NCI-H345 treated with DMSO at 0.1 percent for 48 hours (cell line): ENCODE measurements at regions not wholly inside any gene's neighbourhood (a gene's known extent, or its start where the extent isn't known, plus 50 kb on each side); places are given as distances from the start of the nearest gene placed in this dataset.

Experiments
- DNase-seq: peaks from one replicate; lab custom pipeline; 2025; ENCODE audit not compliant: unreplicated experiment; lab: John Stamatoyannopoulos, UW

DNA sequence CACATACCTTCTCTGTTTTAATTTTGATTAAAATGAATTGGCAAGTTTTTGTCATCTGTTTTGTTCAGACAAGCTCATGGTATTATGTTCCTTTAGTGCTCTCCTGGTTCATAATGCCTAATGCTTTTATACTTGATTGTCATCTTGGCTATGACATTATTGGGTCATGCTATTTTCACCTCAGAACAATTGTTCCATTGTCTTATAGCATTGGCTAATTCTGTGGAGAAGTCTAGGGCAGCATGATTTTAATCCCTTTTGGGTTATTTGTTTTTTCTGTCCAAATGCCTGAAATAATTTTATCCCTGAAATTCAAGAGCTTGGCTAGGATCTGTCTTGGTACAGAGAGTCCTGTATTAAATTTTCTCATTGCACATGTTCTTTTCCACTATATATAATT, 83.8 kb upstream of the CCDC85A start:
- DNase-seq, result no peak

DNA sequence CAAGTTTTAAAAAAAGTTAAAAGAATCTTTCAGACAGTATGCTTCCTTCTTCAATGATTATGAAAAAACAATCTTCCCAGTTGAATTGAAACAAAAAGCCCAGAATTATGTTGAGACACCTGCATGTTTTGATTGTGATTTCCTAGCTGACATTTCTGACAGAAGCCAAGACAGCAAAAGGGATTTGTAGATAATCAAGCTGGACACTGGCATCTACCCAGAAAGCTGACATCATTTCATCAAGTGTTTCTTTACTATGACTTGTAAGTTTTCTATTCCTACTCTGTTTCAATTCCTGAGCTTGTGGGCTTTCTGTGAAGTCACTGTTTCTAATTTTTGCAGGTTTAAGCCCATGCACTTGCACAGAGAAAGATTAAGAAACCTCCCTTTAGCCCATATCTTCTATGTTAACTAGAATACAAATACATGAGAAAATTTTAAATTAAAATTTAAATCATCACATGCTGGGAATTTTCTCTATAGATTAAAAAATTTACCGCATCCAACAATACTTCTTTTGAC, 82.9 kb upstream of the CCDC85A start:
- no peak for DNase-seq

DNA sequence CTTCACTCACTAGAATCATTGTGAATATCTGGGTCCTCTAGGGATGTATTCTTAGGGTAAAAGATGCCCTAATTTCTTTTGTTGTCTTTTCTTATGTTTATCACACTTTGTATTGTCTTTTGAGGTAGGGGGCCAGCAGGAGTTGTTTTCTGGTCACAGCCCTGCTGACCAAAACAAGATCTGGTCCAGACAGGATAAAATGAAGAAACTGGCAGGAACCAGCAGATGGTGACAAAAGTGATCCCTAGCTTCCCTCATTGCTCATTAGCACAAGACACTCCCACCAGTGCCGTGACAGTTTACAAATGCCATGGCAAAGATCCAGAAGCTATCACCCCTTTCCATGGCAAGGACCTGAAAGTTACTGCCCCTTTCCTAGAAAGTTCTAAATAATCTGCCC, 81.7 kb upstream of the CCDC85A start:
- DNase-seq, result no peak

DNA sequence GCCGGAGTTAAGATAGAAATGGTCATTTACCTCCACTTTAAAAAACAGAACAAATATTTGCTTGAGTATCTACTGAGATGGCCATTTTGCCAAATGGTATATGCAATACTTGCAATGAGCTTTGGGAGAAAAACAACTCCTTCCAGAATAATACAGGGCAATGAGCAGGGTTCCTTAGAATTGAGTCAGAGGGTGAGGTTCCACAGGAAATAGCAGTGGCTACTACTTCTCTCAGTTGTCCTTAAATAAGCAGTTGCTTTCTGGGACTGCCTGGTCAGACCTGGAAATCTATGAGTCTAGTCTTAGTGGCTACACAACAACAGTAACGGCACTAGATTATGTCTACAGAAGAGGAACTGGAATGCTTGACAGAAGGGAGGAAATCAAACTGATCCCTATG, 80.9 kb upstream of the CCDC85A start:
- DNase-seq, result no peak

DNA sequence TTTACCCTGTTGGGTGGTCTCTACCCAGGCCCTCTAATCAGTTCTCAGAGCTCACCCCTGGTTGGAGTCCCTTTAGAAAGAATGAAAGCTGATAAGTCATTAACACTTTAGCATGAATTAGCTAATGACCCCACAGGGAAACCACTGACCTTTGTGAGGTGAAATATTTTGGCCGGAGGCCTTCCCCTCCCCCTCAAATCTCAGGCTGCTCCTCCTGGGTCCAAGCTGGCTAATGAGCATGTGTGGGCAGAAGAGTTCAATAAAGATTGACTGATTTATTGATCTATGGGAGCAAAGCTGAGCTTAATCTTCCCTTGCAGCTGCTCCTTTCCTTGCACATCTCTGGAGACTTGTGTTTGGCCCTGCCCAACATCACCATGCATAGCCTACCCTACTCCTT, 78.8 kb upstream of the CCDC85A start:
- no peak for DNase-seq

DNA sequence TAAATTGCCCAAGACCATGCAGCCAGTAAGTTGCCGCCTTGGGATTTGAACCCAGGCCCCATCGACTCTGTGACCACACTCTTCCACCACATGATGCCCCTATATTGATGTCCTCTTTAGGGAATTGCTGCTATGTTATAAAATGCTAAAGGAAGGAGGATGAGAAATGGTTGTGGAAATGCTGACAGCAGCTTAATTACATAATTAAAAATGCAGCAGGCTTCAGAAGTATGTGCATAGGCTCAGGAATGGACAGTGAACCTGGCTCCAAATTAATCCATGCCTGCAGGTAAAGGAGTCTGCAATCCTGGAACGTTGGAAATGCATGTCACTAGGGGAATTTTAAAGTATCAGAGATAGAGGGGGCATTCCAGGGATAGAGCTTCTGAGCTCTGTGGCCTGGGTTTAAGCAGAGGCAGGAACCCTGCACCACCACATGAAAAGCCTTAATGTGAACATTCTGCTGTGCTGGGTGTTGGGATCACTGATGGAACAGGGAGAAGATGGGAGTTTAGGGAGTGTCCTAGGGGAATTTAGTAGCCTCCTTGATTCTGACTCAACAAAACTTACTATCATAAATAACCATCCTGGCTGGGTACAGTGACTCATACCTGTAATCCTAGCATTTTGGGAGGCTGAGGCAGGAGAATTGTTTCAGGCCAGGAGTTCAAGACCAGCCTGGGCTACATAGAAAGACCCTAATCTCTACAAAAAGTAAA, 76.1 kb upstream of the CCDC85A start:
- DNase-seq, result no peak

DNA sequence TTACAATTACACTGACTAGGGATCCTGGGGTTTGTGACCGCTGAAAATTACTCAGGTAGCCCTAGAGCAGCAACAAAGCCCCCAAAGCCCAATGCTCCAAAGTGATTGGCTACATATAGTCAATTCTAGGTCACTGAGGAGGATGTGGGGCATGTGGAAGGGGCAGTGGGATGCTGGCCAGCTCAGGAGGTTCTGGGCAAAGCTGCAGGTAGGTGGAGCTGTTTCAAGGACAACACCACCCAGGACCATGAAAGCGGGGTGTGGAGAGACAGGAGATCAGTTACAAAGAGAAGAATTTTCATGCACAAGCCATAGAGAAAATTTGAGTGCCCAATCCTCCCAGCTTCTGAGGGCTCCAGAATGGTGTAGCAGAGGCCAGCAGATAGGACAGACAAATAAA, 75.0 kb upstream of the CCDC85A start:
- no peak for DNase-seq

DNA sequence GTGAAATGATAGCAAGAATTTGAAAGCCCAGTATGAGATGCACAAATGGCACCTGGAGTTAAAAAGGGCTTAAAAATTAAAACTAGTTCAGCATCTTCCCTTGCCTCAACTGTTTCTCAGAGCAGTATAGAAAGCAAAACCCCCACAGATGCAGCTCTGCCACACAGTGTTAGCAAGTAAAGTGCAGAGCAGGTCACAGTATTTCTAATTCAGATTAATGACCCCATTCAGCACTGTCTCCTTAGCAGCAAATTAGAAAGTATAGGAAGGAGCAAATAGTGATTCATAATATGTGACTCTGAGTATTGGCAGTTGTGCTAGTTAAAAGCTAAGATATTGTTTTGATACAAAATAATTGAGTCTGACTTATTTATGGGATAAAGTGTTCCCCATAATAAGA, 73.8 kb upstream of the CCDC85A start:
- no peak for DNase-seq

DNA sequence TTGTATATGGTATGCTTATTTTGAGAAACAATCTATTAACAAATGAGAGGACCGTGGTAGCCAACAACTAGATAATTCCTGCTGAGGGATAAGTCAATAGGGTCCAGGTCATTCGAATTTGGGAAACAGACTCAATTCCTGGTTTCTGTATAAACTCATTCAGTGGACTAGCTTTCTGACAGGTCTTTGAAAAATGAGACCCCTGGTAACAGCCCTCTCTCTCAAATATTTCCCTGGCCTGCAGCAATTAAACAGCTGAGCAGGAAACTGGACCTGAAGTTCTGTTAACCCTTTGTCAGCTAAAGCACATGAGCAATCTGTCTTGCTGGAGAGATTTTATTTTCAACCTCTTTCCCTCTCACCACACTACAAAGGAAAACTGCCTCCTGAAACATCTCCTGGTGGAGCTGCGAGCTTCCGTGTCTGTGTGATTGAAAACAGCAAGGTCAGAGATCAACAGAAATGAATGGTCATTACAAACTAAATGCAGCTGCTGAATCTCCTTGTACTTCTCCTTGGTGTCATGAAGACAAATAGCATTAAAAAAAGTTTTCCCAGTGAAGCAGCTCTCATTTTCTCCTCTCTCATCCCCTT, 70.3 kb upstream of the CCDC85A start:
- DNase-seq, result no peak

DNA sequence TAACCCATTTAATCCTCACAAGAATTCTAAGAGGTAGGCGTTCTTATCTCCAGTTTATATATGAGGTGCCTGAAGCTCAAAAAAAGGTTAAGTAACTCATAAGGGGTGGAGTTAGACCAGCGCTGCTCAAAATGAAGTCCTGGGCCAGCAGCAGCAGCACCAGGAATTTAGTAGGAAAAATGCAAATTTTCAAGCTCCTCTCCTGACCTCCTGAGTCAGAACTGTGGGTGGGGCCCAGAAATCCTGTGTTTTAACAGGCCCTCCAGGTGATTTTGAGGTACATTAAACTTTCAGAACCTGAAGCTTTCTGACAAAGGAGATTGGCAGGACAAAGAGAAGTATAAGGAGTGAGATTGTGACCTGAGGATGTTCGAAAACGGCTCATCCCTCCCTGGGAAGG, 66.0 kb upstream of the CCDC85A start:
- no peak for DNase-seq

DNA sequence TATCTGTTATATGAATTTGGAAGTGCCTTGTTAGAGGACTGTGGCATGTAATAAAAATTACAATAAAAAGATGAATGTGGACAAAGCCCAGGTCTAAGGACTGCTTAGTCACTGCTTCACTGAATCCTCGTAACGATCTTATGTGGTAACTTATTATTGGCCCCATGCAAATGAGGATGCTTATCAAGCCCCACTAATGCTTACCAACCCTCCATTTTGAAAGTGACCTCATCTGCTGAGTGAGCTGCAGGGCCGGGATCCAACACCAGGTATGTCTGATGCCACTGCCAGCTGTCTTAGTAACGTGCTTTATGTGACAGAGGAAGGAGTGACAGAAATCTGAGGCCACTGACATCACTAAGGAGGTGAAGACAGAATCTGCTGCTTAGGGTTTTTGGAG, 65.3 kb upstream of the CCDC85A start:
- no peak for DNase-seq

DNA sequence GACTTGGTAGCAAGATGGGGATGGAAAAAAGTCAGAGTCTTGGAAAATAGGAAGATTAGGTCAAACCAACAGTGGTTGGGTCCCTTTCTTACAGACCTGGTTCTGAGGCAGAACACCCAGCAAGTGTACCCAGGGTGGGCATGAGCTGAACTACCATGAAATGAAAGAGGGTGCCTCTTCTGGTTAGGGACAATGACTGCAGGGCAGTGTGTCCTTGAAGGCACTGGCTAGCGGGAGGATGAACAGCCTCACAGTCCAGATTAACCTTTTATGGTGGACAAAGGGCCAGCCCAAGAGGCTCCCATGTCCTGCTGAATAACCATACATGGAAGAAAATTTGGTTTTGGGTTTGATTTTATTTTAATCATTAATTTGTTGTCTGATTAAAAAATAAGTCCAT, 61.8 kb upstream of the CCDC85A start:
- DNase-seq, result no peak

DNA sequence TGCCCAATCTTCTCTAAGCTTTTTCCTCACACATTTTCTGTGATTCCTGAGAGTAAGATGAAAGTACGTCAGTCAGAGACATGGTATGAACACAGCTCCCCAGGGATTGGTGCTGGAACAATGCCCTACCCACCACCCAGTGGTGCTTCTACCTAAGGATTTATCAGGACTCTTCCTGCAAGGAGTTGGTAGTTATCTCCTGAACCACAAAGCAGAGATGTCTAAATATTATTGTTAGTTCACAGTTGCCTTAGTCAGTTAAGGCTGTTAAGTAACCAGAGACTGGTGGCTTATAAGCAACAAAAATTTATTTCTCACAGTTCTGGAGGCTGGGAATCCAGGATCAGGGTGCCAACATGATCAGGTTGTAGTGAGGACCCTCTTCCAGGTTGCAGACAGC, 60.3 kb upstream of the CCDC85A start:
- DNase-seq, result no peak

DNA sequence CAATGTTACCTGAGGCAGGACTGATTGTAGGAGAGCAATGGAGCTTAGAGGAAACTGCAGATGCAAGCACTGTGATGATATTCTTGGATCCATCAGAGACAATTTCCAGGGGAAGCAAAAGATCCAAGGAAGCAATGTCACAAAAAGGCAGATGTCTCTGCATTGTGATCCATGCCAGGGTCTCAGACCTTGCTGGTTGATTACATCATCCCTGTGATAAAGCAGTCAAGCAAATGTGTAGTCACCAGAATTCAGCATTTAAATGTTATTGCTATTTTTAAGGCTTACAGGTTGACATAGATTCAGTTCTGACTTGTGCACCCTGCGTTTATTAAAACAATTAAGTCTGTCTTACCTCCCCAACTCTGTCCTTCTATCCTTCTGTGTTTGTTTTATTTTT, 56.8 kb upstream of the CCDC85A start:
- peak; percentile 59 for DNase-seq

DNA sequence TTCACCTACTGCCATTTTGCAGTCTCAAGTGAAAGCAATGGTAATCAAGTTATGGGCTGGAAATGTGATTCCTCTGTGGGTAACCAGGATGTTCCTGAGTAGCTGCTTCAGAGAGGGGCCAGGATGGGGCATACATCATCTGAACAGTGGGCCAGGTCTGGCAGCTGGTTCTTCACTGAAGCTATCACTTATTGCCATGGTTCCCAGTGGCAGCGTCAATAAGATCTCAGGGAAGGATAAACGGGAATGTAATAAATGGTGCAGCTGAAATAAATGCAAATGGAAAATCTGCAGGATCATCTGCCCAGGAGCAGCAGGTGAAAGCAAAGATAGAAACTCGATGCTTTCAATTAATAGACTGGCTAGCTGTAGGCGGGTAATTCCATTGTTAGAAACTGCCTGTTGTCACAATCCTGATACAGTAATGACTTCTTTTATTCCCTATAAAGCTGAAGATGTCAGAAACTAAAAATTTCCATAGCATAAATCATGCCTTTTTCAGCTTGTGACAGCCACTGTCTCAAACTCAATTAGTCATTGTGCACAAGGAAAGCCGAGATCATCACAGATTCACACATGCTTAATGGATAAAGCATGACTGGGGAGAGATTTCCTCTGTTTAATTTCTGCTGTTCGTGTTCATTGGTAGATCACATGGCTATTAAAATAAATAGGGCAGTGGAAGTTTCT, 56.2 kb upstream of the CCDC85A start:
- peak; percentile 81 for DNase-seq

DNA sequence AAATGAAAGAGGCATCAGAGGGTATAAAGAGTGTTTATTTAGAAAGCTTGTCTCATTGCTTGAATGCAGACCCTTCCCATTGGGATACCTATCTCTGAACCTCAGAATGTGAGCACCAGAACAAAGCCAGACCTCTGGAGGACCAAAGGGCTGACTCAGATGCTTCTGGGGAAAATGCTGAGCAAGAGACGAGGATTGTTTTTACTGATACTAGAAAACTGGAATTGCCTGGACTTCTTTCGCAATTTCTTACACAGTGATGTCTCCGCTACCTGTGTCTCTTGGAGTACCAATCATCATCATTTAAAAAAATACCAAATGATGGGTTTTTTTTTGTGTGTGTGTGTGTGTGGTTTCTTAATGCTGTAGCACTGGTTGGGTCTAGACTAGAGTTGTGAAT, 55.6 kb upstream of the CCDC85A start:
- peak; percentile 41 for DNase-seq

DNA sequence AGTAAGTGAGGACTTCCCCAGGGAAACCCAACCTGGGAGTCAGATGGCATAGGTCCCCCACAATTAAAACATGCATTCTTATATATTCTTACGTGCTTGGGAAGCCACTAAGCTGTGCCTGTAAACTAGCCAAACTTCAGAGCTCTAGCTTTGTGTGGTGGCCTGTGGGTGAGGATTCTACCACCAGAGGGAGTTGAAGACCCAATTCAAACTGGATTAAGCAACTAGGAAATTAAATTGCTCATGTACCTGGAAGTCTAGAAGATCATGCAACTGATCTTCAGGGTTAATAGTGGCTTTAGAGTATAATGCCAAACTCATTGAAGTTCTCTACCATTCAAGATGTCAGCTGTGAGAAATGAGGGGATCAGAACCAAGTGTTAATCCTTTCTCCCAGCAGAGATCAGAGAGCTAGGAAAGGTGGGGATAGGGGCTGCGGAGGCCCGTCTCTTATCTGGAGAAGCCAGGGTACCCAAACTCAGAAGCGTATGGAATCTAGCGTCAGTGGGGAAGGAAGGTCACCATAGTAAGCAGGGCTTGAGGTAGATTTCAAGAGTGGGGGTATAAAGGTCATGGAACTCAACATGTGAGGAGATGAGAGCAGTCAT, 53.2 kb upstream of the CCDC85A start:
- DNase-seq, result peak; percentile 46

DNA sequence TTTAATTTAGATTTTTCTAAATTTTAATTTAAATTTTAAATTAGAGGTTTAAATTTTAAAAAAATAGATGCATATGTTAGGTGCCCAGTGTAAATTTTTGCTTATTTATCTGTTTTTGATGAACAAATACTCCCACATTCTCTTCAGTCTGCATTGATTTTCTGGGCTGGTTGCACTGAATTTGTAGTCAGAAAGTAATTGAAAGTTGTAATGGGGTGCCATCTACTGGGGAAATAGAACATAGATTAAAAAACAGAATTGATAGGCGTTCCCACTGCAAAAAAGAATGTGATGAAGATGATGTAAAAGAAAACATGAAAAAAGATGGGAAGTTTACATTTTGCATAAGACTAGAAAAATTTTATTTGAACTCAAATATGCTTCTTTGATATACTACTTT, 51.7 kb upstream of the CCDC85A start:
- DNase-seq, result peak; percentile 52

DNA sequence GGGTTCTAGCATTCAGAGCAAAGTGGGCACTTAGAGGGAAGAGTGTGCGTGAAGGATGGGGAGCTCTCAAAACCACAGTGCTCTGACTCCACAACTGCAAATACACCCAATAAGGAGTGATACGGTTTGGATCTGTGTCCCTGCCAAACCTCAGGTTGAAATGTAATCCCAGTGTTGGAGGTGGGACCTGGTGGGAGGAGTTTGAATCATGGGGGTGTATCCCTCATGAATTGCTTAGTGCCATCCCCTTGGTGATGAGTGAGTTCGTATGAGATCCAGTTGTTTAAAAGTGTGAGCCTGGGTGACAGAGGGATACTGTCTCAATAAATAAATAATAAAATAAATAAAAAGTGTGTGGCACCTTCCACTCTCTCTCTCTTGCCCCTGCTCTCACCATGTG, 50.3 kb upstream of the CCDC85A start:
- DNase-seq, result no peak

DNA sequence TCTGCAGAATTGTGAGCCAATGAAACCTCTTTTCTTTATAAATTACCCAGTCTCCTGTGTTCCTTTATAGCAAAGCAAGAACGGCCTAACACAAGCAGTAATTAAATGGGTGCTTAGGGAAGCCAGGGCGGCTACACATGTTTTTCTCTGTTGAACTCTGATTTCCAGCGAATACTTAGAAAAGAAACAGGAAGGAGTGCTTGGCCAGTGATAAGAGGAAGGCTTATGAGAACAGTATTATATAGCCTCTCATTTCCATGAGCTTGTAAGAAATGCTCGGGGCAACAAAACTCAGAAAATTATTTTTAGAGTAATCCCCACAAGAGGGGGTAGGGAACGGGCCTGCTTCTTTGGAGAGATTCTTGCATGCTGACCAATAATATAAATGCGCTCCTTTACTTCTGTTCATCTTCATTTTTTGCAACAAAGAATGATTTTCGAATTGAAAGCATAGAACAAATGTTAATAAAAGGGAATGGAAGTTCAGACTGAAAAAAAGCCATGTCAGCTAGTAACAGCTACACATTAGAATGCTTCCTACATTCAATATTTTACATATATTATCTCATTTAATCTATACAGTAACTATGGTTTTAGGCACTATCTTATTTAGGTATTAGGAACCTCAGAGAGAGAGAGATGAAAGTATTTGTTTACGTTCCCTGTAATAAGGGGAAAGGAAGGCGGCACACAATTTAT, 49.7 kb upstream of the CCDC85A start:
- no peak for DNase-seq
